H1 (cell line): ENCODE measurements at regions not wholly inside any gene's neighbourhood (a gene's known extent, or its start where the extent isn't known, plus 50 kb on each side); places are given as distances from the start of the nearest gene placed in this dataset.

Experiments used
- CTCF ChIA-PET: fragments of 300-600 bp; sonication (Branson Sonifier 250); formaldehyde crosslinking; loops from one replicate; lab custom pipeline; 2021; ENCODE audit not compliant: partially characterized antibody; lab: Charles Lee
- POLR2A ChIA-PET: fragments of 300-600 bp; sonication (Branson Sonifier 250); formaldehyde crosslinking; loops from one replicate; lab custom pipeline; 2021; ENCODE audit warnings: inconsistent platforms; ENCODE audit not compliant: partially characterized antibody; lab: Charles Lee
- DNase-seq, 2 experiments: peaks; one replicate each; pipeline versions ENCODE4 v3.0.0 to v3.0.0-alpha.2; 2010 to 2022; ENCODE audit warnings: low spot score in 2 of 2, low read depth in 1 of 2, mixed read lengths in 1 of 2
- FAIRE-seq: peaks from 2 replicates; lab custom pipeline; 2011; peaks lifted over from hg19 to GRCh38; lab: Jason Lieb, UNC
- H2AFZ ChIP-seq: 2 replicates; pipeline ENCODE4 v1.8.1; 2012; ENCODE audit warnings: low read length, inconsistent platforms
- H2AK5ac ChIP-seq: 2 replicates; pipeline ENCODE4 v1.6.1; 2013; ENCODE audit warnings: low read depth, low read length
- H2BK120ac ChIP-seq: replicated peaks from 2 replicates; pipeline ENCODE3; 2013; ENCODE audit warnings: low read depth, low read length, inconsistent platforms
- H2BK12ac ChIP-seq: 2 replicates; pipeline ENCODE4 v1.6.1; 2013; ENCODE audit warnings: low read depth, low read length
- H2BK15ac ChIP-seq: 2 replicates; pipeline ENCODE4 v1.6.1; 2013; ENCODE audit warnings: low read length
- H2BK20ac ChIP-seq: 2 replicates; pipeline ENCODE4 v1.6.1; 2013; ENCODE audit warnings: low read length
- H2BK5ac ChIP-seq: 2 replicates; pipeline ENCODE4 v1.6.1; 2013; ENCODE audit warnings: low read depth, low read length
- H3K14ac ChIP-seq: 2 replicates; pipeline ENCODE4 v1.6.1; 2013; ENCODE audit warnings: inconsistent platforms; ENCODE audit not compliant: insufficient read length
- H3K18ac ChIP-seq: 2 replicates; pipeline ENCODE4 v1.6.1; 2013; ENCODE audit warnings: low read length; ENCODE audit errors: extremely low read depth
- H3K23ac ChIP-seq: 2 replicates; pipeline ENCODE4 v1.6.1; 2013; ENCODE audit warnings: inconsistent platforms; ENCODE audit not compliant: insufficient read length
- H3K23me2 ChIP-seq: 2 replicates; pipeline ENCODE4 v1.6.1; 2013; ENCODE audit warnings: low read depth, low read length
- H3K27ac ChIP-seq: 2 replicates; pipeline ENCODE4 v1.6.1; 2011; ENCODE audit warnings: low read depth, low read length, inconsistent platforms
- H3K27me3 ChIP-seq, 4 experiments: replicated peaks in 1 of 4; 1 replicate in 1 of 4; 2 replicates in 3 of 4; pipeline versions ENCODE4 v1.6.1 to v1.8.1; 2011 to 2013; ENCODE audit warnings: low read length in 3 of 4, mild to moderate bottlenecking in 3 of 4, inconsistent platforms in 2 of 4, mixed read lengths in 2 of 4, moderate library complexity in 1 of 4; ENCODE audit not compliant: control insufficient read depth in 3 of 4, insufficient read depth in 3 of 4; ENCODE audit errors: extremely low read depth in 1 of 4
- H3K36me3 ChIP-seq, 4 experiments: 2 replicates each; pipeline versions ENCODE4 v1.6.1 to v1.8.1; 2011 to 2013; ENCODE audit warnings: mild to moderate bottlenecking in 4 of 4, low read length in 3 of 4, moderate library complexity in 2 of 4, control low read depth in 1 of 4, inconsistent platforms in 1 of 4; ENCODE audit not compliant: insufficient read depth in 4 of 4, control insufficient read depth in 2 of 4
- H3K4ac ChIP-seq: replicated peaks from 2 replicates; pipeline ENCODE3; 2013; ENCODE audit warnings: low read length, low read depth, mixed read lengths, inconsistent platforms; ENCODE audit not compliant: insufficient read length
- H3K4me1 ChIP-seq, 4 experiments: replicated peaks in 1 of 4; 1 replicate in 1 of 4; 2 replicates in 3 of 4; pipeline versions ENCODE4 v1.6.1 to v1.8.1; 2011 to 2013; ENCODE audit warnings: low read length in 3 of 4, inconsistent platforms in 2 of 4, mixed read lengths in 1 of 4; ENCODE audit not compliant: insufficient read depth in 4 of 4, control insufficient read depth in 3 of 4
- H3K4me2 ChIP-seq, 2 experiments: 2 replicates each; pipeline versions ENCODE4 v1.6.1 to v1.8.1; 2011 to 2013; ENCODE audit warnings: low read depth in 2 of 2, low read length in 2 of 2, control low read depth in 1 of 2, inconsistent platforms in 1 of 2, mild to moderate bottlenecking in 1 of 2; ENCODE audit not compliant: insufficient read depth in 1 of 2
- H3K4me3 ChIP-seq, 4 experiments: fragments of 200-600, 300-600 bp in 1 of 4; sonication (generic), shearing (Covaris generic), sonication (Bioruptor Twin) in 1 of 4; 2 replicates each; pipeline versions ENCODE4 v1.5.1 to v1.8.1; 2011 to 2016; ENCODE audit warnings: low read length in 4 of 4, low read depth in 3 of 4, control low read depth in 2 of 4, inconsistent platforms in 2 of 4, mild to moderate bottlenecking in 2 of 4, mixed read lengths in 1 of 4, moderate library complexity in 1 of 4; ENCODE audit not compliant: insufficient read depth in 2 of 4; ENCODE audit errors: extremely low read depth in 1 of 4
- H3K56ac ChIP-seq: replicated peaks from 2 replicates; pipeline ENCODE3; 2013; ENCODE audit warnings: low read depth, mild to moderate bottlenecking, mixed read lengths, low read length, inconsistent platforms; ENCODE audit not compliant: insufficient read length
- H3K79me1 ChIP-seq: 2 replicates; pipeline ENCODE4 v1.6.1; 2013; ENCODE audit warnings: low read depth, low read length, control low read depth
- H3K79me2 ChIP-seq, 2 experiments: 2 replicates each; pipeline versions ENCODE4 v1.6.1 to v1.8.1; 2012 to 2013; ENCODE audit warnings: low read length in 2 of 2, mild to moderate bottlenecking in 2 of 2, inconsistent platforms in 1 of 2; ENCODE audit not compliant: insufficient read depth in 2 of 2, control insufficient read depth in 1 of 2
- H3K9ac ChIP-seq, 4 experiments: replicated peaks in 1 of 4; 1 replicate in 1 of 4; 2 replicates in 3 of 4; pipeline versions ENCODE4 v1.6.1 to v1.8.1; 2011 to 2013; ENCODE audit warnings: low read depth in 3 of 4, low read length in 3 of 4, control low read depth in 2 of 4, mild to moderate bottlenecking in 2 of 4, moderate library complexity in 2 of 4, inconsistent platforms in 1 of 4; ENCODE audit errors: extremely low read depth in 1 of 4
- H3K9me3 ChIP-seq, 2 experiments: 2 replicates each; pipeline versions ENCODE4 v1.6.1 to v1.8.1; 2012 to 2013; ENCODE audit warnings: mild to moderate bottlenecking in 2 of 2, moderate library complexity in 2 of 2, control low read depth in 1 of 2, inconsistent platforms in 1 of 2, low read depth in 1 of 2, low read length in 1 of 2, mixed read lengths in 1 of 2; ENCODE audit not compliant: insufficient read depth in 2 of 2
- H4K20me1 ChIP-seq, 2 experiments: replicated peaks in 1 of 2; 2 replicates each; pipeline versions ENCODE3 to v1.8.1; 2011 to 2013; ENCODE audit warnings: inconsistent platforms in 2 of 2, low read length in 2 of 2, mild to moderate bottlenecking in 1 of 2; ENCODE audit not compliant: insufficient read depth in 2 of 2, control insufficient read depth in 1 of 2
- H4K5ac ChIP-seq: 2 replicates; pipeline ENCODE4 v1.6.1; 2013; ENCODE audit warnings: low read length, low read depth, mixed read lengths, inconsistent platforms; ENCODE audit not compliant: insufficient read length
- H4K8ac ChIP-seq: 2 replicates; pipeline ENCODE4 v1.8.0; 2013; ENCODE audit warnings: mild to moderate bottlenecking, moderate library complexity, low read length, inconsistent platforms; ENCODE audit not compliant: insufficient read depth; ENCODE audit errors: extremely low read depth
- H4K91ac ChIP-seq: replicated peaks from 2 replicates; pipeline ENCODE3; 2013; ENCODE audit warnings: low read length, mixed read lengths, inconsistent platforms; ENCODE audit not compliant: insufficient read length
- SAP30 ChIP-seq: fragments of 300-600 bp; sonication (generic); IDR thresholded peaks from 2 replicates; pipeline ENCODE4 v1.7.1; 2012; ENCODE audit warnings: low read length, moderate library complexity, mild to moderate bottlenecking, inconsistent platforms; ENCODE audit not compliant: insufficient read depth, insufficient replicate concordance
- SIN3A ChIP-seq, 2 experiments: IDR thresholded peaks in 1 of 2; conservative IDR thresholded peaks in 1 of 2; 2 replicates each; pipeline ENCODE4 v1.6.1; 2011 to 2012; ENCODE audit warnings: low read length in 2 of 2, improper control_type of control experiment in 1 of 2, low read depth in 1 of 2, mild to moderate bottlenecking in 1 of 2
- SIRT6 ChIP-seq: IDR thresholded peaks from one replicate; pipeline ENCODE4 v1.7.1; 2012; ENCODE audit warnings: low read length, inconsistent platforms
- SP2 ChIP-seq: IDR thresholded peaks from 2 replicates; pipeline ENCODE4 v1.6.1; 2012; ENCODE audit warnings: mild to moderate bottlenecking, low read length, inconsistent platforms
- SP4 ChIP-seq: IDR thresholded peaks from 2 replicates; pipeline ENCODE4 v1.6.1; 2012; ENCODE audit warnings: low read length, inconsistent platforms
- WGBS, 2 experiments: shearing (Covaris generic) in 1 of 2; methylation state at CpG; one replicate each; pipeline versions ENCODE4 v1.1.6 to v1.1.7; 2013 to 2015; ENCODE audit warnings: low lambda C conversion rate in 2 of 2, mixed read lengths in 2 of 2, inconsistent platforms in 1 of 2, low coverage in 1 of 2, missing lambda C conversion rate in 1 of 2; ENCODE audit not compliant: insufficient replicate concordance in 2 of 2, insufficient coverage in 1 of 2, insufficient read length in 1 of 2; ENCODE audit errors: extremely low coverage in 1 of 2, missing lambda C conversion rate in 1 of 2; 5-methylcytosine and 5-hydroxymethylcytosine counted together

GRCh38 chr2:176793792-176794191 is 418.8 kb upstream of the HNRNPA3 start:
- DNase-seq (no peak), FAIRE-seq (no peak)
- POLR2A ChIA-PET: no interaction called here
- Histone ChIP-seq H2AK5ac (no peak overlapping the region), H3K4ac (no peak overlapping the region), H4K8ac (no peak overlapping the region), H3K27me3 (no peaks in the 10 kb centered on the region), H2BK5ac (no peak overlapping the region), H2AFZ (no peak overlapping the region), H3K23me2 (no peaks in the 10 kb centered on the region), H3K4me3 (no peak overlapping the region), H2BK20ac (no peak overlapping the region), H4K20me1 (no peaks in the 10 kb centered on the region), H3K9me3 (peaks cover 3 to 10% of the 10 kb centered on the region in 2 experiments; a peak in 2 of 4 replicates), H2BK15ac (no peak overlapping the region), H3K27ac (no peak overlapping the region), H3K4me1 (no peaks in the 10 kb centered on the region), H3K14ac (no peak overlapping the region), H3K36me3 (no peaks in the 10 kb centered on the region), H3K23ac (no peak overlapping the region), H3K18ac (no peak overlapping the region), H3K4me2 (no peak overlapping the region), H3K9ac (no peak overlapping the region), H3K79me2 (no peaks in the 10 kb centered on the region), H2BK120ac (no peak overlapping the region), H3K79me1 (no peaks in the 10 kb centered on the region), H3K56ac (no peak overlapping the region), H4K5ac (no peak overlapping the region), H2BK12ac (no peak overlapping the region), H4K91ac (no peak overlapping the region)
- 87% methylated on average over 6 of the region's 6 CpGs; no CpG with 5 or more reads in 1 of the 2 experiments for WGBS, 2 experiments
- CTCF ChIA-PET: interaction anchor here (1.3 to 1.8 kb wide), 2 partner anchors 20 to 67 kb away, joined by 3 to 5 read pairs; no protein-coding TSS in a partner anchor
- TF ChIP-seq SIRT6: no peak
- TF ChIP-seq SAP30: no peak
- TF ChIP-seq SP4: no peak
- no peak for TF ChIP-seq SIN3A (conservative IDR thresholded peaks at IDR 0.05 in 1 of 2, IDR thresholded peaks at IDR 0.05 in 1 of 2; ENCODE audit: low read depth in 1 of 2, low read length in 2 of 2)
- TF ChIP-seq SP2: no peak
